ENCODE measurements at regions not wholly inside any gene's neighbourhood (a gene's known extent, or its start where the extent isn't known, plus 50 kb on each side); places are given as distances from the start of the nearest gene placed in this dataset.

DNA sequence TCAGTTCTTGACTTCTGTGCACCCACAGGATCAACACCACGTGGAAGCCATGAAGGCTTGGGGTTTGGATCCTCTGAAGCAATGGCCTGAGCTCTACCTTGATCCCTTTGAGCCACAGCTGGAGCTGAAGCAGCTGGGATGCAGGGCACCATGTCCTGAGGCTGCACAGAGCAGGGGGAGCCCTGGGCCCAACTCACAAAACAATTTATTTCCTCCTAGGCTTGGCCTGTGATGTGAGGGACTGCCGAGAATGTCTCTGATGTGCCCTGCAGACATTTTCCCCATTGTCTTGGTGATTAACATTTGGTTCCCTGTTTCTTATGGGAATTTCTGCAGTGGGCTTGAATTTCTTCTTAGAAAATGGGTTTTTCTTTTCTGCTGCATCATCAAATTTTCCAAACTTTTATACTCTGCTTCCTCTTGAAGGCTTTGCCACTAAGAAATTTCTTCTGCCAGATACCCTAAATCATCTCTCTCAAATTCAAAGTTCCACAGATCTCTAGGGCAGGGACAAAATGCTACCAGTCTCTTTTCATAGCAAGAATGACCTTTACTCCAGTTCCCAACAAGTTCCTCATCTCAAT is 288.2 kb downstream of the CCDC59 start:
- H3K4me3 ChIP-seq (ENCODE audit: control insufficient read depth, low read depth, low read length), result no peak overlapping the region
- no peak for DNase-seq (ENCODE audit: low read depth)
- TF ChIP-seq, protein P1, sequence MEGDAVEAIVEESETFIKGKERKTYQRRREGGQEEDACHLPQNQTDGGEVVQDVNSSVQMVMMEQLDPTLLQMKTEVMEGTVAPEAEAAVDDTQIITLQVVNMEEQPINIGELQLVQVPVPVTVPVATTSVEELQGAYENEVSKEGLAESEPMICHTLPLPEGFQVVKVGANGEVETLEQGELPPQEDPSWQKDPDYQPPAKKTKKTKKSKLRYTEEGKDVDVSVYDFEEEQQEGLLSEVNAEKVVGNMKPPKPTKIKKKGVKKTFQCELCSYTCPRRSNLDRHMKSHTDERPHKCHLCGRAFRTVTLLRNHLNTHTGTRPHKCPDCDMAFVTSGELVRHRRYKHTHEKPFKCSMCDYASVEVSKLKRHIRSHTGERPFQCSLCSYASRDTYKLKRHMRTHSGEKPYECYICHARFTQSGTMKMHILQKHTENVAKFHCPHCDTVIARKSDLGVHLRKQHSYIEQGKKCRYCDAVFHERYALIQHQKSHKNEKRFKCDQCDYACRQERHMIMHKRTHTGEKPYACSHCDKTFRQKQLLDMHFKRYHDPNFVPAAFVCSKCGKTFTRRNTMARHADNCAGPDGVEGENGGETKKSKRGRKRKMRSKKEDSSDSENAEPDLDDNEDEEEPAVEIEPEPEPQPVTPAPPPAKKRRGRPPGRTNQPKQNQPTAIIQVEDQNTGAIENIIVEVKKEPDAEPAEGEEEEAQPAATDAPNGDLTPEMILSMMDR (conservative IDR thresholded peaks at IDR 0.05; ENCODE audit: control insufficient read depth, insufficient read depth, low read depth, low read length), result no peak

DNA sequence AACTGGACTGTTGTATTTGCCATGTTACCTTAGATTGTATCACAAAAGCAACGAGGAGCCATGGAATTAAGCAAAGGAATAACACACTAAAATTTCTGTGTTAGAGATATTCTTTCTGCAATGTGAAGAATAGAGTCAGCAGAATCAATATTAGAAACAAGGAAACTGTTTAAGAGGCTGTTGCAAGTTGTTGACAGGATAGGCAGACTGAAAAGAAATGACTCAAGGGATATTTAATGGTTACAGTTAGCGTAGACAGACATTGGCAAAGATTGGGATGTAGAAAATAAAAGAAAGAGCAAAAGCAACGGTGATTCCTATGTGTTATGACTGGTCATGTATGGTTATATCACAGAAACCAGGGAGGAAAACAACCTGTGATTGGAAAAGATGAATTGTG is 299.0 kb upstream of the PPFIA2 start:
- no peak for DNase-seq (ENCODE audit: low read depth)
- TF ChIP-seq, protein P1 (conservative IDR thresholded peaks at IDR 0.05; ENCODE audit: control insufficient read depth, insufficient read depth, low read depth, low read length), result no peak
- H3K4me3 ChIP-seq (ENCODE audit: control insufficient read depth, low read depth, low read length), result no peak overlapping the region

GRCh38 chr12:82057770-82058169 is 298.6 kb upstream of the PPFIA2 start:
- H3K4me3 ChIP-seq (ENCODE audit: control insufficient read depth, low read depth, low read length), result no peak overlapping the region
- DNase-seq (ENCODE audit: low read depth), result no peak
- TF ChIP-seq, protein P1 (conservative IDR thresholded peaks at IDR 0.05; ENCODE audit: control insufficient read depth, insufficient read depth, low read depth, low read length), result no peak

- TF ChIP-seq, protein P1 (conservative IDR thresholded peaks at IDR 0.05; ENCODE audit: control insufficient read depth, insufficient read depth, low read depth, low read length), result no peak
- DNase-seq (ENCODE audit: low read depth), result no peak
- no peak overlapping the region for H3K4me3 ChIP-seq (ENCODE audit: control insufficient read depth, low read depth, low read length)
These were observed 296.2 kb upstream of the PPFIA2 start for GRCh38 chr12:82055391-82055790.

- TF ChIP-seq, protein P1 (conservative IDR thresholded peaks at IDR 0.05; ENCODE audit: control insufficient read depth, insufficient read depth, low read depth, low read length), result no peak
- DNase-seq (ENCODE audit: low read depth), result no peak
- no peak overlapping the region for H3K4me3 ChIP-seq (ENCODE audit: control insufficient read depth, low read depth, low read length)
These were observed 295.4 kb upstream of the PPFIA2 start for GRCh38 chr12:82054566-82054965.

GRCh38 chr12:82047446-82047845 is 288.3 kb upstream of the PPFIA2 start:
- TF ChIP-seq, protein P1 (conservative IDR thresholded peaks at IDR 0.05; ENCODE audit: control insufficient read depth, insufficient read depth, low read depth, low read length), result no peak
- H3K4me3 ChIP-seq (ENCODE audit: control insufficient read depth, low read depth, low read length), result no peak overlapping the region
- DNase-seq (ENCODE audit: low read depth), result peak; percentile 4
